Gastrocnemius medialis (tissue), 4 donors: ENCODE measurements at regions not wholly inside any gene's neighbourhood (a gene's known extent, or its start where the extent isn't known, plus 50 kb on each side); places are given as distances from the start of the nearest gene placed in this dataset.

Source experiments
- ATAC-seq, 2 donors: fragments of 150-250 bp; one replicate each; pipeline ENCODE4 v1.9.1; 2016
- DNase-seq, 2 donors: peaks; one replicate each; pipeline ENCODE4 v3.0.0-alpha.2; 2019
- H3K27ac ChIP-seq, 4 donors: fragments of 200-600 bp; sonication (generic); 1 replicate in 1 of 4; 2 replicates in 3 of 4; pipeline ENCODE4 v1.5.1; 2016 to 2018; ENCODE audit warnings: mild to moderate bottlenecking in 2 of 4, moderate library complexity in 1 of 4
- H3K27me3 ChIP-seq, 3 donors: fragments of 200-600 bp; sonication (generic) in 2 of 3; 1 replicate in 1 of 3; 2 replicates in 2 of 3; pipeline versions ENCODE4 v1.5.1 to v1.6.0; 2016 to 2019; ENCODE audit warnings: mild to moderate bottlenecking in 1 of 3, moderate library complexity in 1 of 3
- H3K36me3 ChIP-seq, 2 donors: fragments of 200-600 bp; sonication (generic) in 1 of 2; one replicate each; pipeline ENCODE4 v1.5.1; 2017 to 2018
- H3K4me1 ChIP-seq, 2 donors: fragments of 200-600 bp; sonication (generic) in 1 of 2; one replicate each; pipeline ENCODE4 v1.5.1; 2016 to 2017; ENCODE audit warnings: mild to moderate bottlenecking in 2 of 2
- H3K4me3 ChIP-seq, 4 donors: fragments of 200-600 bp; sonication (generic) in 3 of 4; 1 replicate in 1 of 4; 2 replicates in 3 of 4; pipeline ENCODE4 v1.5.1; 2016 to 2019; ENCODE audit warnings: mild to moderate bottlenecking in 2 of 4
- H3K9me3 ChIP-seq, 3 donors: fragments of 200-600 bp; sonication (generic) in 2 of 3; 1 replicate in 1 of 3; 2 replicates in 2 of 3; pipeline ENCODE4 v1.5.1; 2016 to 2019
- POLR2A ChIP-seq, 2 donors: fragments of 450-650 bp; IDR thresholded peaks; one replicate each; pipeline ENCODE4 v1.6.1; 2017; ENCODE audit warnings: antibody characterized with exemption in 2 of 2, mild to moderate bottlenecking in 2 of 2, moderate library complexity in 2 of 2
- in situ Hi-C, 4 donors: fragments of 200-750 bp; cut with MboI; loops; one replicate each; pipeline versions ENCODE4 v1.15.0 to v1.8.0; 2017; ENCODE audit warnings: low sequenced_read_pairs in 4 of 4
- intact Hi-C: fragments of 100-400 bp; cut with DNase I; formaldehyde crosslinking; loops from one replicate; pipeline ENCODE4 v1.15.1; 2023; ENCODE audit warnings: low total_unique reads
- TF ChIP-seq, protein P1 (sequence below), 5 experiments: fragments of 450-650 bp in 3 of 5; fragments of 200-600 bp in 2 of 5; sonication (generic) in 2 of 5; IDR thresholded peaks in 4 of 5; conservative IDR thresholded peaks in 1 of 5; 1 replicate in 4 of 5; 2 replicates in 1 of 5; pipeline ENCODE4 v1.5.1; 2016 to 2019; ENCODE audit warnings: antibody characterized with exemption in 5 of 5, mild to moderate bottlenecking in 3 of 5, moderate library complexity in 3 of 5

DNA sequence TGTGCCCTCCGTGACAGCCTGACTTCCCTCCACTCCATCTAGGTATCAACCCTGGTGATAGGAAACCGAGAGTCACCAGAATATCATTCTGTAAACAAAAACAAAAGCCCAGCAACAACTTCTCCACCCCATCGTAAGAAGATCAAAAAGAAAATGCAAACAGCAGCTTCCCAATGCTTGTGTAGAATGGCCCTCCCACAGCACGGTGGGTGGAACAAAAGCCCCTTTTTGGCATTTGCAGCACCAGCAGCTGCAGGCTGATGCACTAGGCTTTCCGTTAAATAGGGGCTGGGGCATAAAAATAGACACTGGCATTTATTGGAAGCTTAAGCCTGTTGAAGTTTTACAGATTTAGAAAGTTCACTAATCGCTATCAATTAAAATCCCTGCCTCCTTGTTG is 513.0 kb downstream of the GALR1 start:
- intact Hi-C loops = no loop called here
- no peak overlapping the region for H3K4me3 ChIP-seq
- H3K27ac ChIP-seq = no peak overlapping the region
- no peaks in the 10 kb centered on the region for H3K9me3 ChIP-seq
- ATAC-seq (no peak), DNase-seq (no peak)
- H3K4me1 ChIP-seq = no peaks in the 10 kb centered on the region
- TF ChIP-seq, protein P1, sequence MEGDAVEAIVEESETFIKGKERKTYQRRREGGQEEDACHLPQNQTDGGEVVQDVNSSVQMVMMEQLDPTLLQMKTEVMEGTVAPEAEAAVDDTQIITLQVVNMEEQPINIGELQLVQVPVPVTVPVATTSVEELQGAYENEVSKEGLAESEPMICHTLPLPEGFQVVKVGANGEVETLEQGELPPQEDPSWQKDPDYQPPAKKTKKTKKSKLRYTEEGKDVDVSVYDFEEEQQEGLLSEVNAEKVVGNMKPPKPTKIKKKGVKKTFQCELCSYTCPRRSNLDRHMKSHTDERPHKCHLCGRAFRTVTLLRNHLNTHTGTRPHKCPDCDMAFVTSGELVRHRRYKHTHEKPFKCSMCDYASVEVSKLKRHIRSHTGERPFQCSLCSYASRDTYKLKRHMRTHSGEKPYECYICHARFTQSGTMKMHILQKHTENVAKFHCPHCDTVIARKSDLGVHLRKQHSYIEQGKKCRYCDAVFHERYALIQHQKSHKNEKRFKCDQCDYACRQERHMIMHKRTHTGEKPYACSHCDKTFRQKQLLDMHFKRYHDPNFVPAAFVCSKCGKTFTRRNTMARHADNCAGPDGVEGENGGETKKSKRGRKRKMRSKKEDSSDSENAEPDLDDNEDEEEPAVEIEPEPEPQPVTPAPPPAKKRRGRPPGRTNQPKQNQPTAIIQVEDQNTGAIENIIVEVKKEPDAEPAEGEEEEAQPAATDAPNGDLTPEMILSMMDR (IDR thresholded peaks at IDR 0.05 in 4 of 5, conservative IDR thresholded peaks at IDR 0.05 in 1 of 5) = no peak
- no peak for TF ChIP-seq POLR2A (IDR thresholded peaks at IDR 0.05)
- no peaks in the 10 kb centered on the region for H3K36me3 ChIP-seq
- in situ Hi-C loops = no loop called here
- no peaks in the 10 kb centered on the region for H3K27me3 ChIP-seq

DNA sequence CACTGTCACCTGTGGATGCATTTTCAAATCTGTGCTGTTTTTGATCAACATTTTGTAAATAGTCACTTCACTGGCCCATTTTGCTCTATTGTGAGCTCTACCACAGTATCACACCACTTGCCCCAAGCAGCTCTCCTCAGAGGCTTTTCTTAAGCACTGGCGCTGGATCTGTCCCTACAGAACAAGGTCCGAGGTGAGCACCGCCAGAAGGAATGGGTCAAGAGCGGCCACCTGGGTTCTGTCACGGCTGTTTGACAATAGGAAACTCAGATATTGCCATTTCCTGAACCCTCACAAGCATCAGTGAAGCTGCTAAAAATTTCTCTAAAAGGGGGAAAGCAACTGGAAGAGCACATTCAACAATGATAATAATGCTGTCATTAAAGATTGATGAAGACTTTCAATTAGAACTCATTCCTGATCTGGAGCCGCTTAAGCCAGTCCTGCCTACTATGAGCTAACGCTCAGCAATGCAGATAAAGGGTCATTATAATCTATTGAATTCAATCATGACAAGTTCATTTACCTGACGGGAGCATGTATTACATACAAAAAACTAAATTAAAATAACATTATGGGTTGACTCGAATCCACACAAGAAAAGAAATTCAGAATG is 514.0 kb downstream of the GALR1 start:
- Histone ChIP-seq H3K9me3 (no peaks in the 10 kb centered on the region), H3K27me3 (no peaks in the 10 kb centered on the region), H3K27ac (no peak overlapping the region), H3K36me3 (no peaks in the 10 kb centered on the region), H3K4me1 (no peaks in the 10 kb centered on the region), H3K4me3 (no peak overlapping the region)
- no peak for ATAC-seq
- in situ Hi-C loops (no loop called here), intact Hi-C loops (no loop called here)
- no peak for TF ChIP-seq POLR2A (IDR thresholded peaks at IDR 0.05)
- TF ChIP-seq, protein P1 (IDR thresholded peaks at IDR 0.05 in 4 of 5, conservative IDR thresholded peaks at IDR 0.05 in 1 of 5) = no peak
- no peak for DNase-seq

DNA sequence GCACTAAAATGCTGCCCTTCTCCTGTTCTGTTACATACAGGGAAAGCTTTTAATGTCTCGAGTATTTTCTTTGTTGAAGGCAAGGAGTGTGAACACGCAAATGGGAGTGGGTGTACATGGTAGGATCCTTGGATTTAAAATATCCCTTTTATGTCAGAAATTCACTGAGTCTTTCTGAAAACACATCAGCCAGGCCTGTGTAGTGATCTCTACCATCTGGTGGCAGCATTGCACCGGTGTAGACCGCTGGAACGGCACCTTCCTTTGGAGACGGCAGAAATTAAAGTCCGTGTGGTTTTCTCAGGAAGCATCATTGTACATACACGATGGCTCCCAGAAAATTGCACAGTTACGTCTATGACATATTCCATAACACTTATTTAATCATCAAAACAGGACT is 515.8 kb downstream of the GALR1 start:
- TF ChIP-seq, protein P1 (IDR thresholded peaks at IDR 0.05 in 4 of 5, conservative IDR thresholded peaks at IDR 0.05 in 1 of 5) = peak in 1 of 5 experiments; percentile 27
- no peak for TF ChIP-seq POLR2A (IDR thresholded peaks at IDR 0.05)
- intact Hi-C loops (no loop called here), in situ Hi-C loops (no loop called here)
- H3K9me3 ChIP-seq = no peaks in the 10 kb centered on the region
- DNase-seq = no peak
- ATAC-seq = no peak
- no peak overlapping the region for H3K27ac ChIP-seq
- no peak overlapping the region for H3K4me3 ChIP-seq
- H3K36me3 ChIP-seq = no peaks in the 10 kb centered on the region
- no peaks in the 10 kb centered on the region for H3K27me3 ChIP-seq
- H3K4me1 ChIP-seq = no peaks in the 10 kb centered on the region

DNA sequence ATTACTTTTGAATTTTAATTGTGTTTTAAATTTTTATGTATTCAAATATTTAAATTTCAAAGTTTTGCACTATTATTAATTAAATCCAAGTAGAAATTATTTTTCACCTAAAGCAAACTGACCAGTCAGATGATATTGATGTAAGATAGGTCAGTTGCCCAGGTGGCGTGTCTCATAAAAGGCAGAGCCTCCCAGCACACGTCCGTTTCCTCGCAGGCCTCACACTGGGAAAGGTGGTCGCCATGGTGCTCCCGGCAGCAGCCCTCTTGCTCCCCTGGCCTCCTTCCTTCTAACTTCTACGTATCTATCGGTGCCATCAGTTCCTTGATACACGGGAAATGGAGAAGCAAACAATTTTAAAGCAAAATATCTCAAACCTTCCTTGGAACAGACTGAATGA is 516.8 kb downstream of the GALR1 start:
- intact Hi-C loops (no loop called here), in situ Hi-C loops (no loop called here)

More for the DNA sequence above, 516.8 kb downstream of the GALR1 start:
- Histone ChIP-seq H3K9me3 (no peaks in the 10 kb centered on the region), H3K36me3 (no peaks in the 10 kb centered on the region), H3K27ac (no peak overlapping the region), H3K4me1 (no peaks in the 10 kb centered on the region), H3K4me3 (no peak overlapping the region), H3K27me3 (no peaks in the 10 kb centered on the region)
- ATAC-seq (no peak), DNase-seq (no peak)
- TF ChIP-seq POLR2A (IDR thresholded peaks at IDR 0.05) = no peak
- TF ChIP-seq, protein P1 (IDR thresholded peaks at IDR 0.05 in 4 of 5, conservative IDR thresholded peaks at IDR 0.05 in 1 of 5) = no peak
